Liver (tissue), 8 donors: ENCODE measurements at regions not wholly inside any gene's neighbourhood (a gene's known extent, or its start where the extent isn't known, plus 50 kb on each side); places are given as distances from the start of the nearest gene placed in this dataset.

Experiments used
- DNase-seq: peaks from one replicate; pipeline ENCODE4 v3.0.0-alpha.2; 2017; ENCODE audit warnings: low spot score
- H3K27ac ChIP-seq, 2 donors: one replicate each; pipeline ENCODE4 v1.7.0; 2013; ENCODE audit warnings: inconsistent platforms in 2 of 2, low read length in 2 of 2, control low read depth in 1 of 2, low read depth in 1 of 2, mild to moderate bottlenecking in 1 of 2
- H3K27me3 ChIP-seq, 4 donors: one replicate each; pipeline versions ENCODE4 v1.6.1 to v1.7.0; 2013; ENCODE audit warnings: low read length in 3 of 4, inconsistent platforms in 1 of 4, mild to moderate bottlenecking in 1 of 4, moderate library complexity in 1 of 4; ENCODE audit not compliant: control insufficient read depth in 4 of 4, insufficient read depth in 4 of 4
- H3K36me3 ChIP-seq, 4 donors: one replicate each; pipeline versions ENCODE4 v1.6.1 to v1.7.0; 2013; ENCODE audit warnings: low read length in 3 of 4, mild to moderate bottlenecking in 3 of 4, low read depth in 1 of 4, moderate library complexity in 1 of 4; ENCODE audit not compliant: control insufficient read depth in 4 of 4, insufficient read depth in 3 of 4
- H3K4me1 ChIP-seq, 4 donors: one replicate each; pipeline versions ENCODE4 v1.6.1 to v1.7.0; 2013; ENCODE audit warnings: low read length in 3 of 4, mild to moderate bottlenecking in 3 of 4, moderate library complexity in 1 of 4; ENCODE audit not compliant: control insufficient read depth in 4 of 4, insufficient read depth in 4 of 4
- H3K4me3 ChIP-seq, 3 donors: one replicate each; pipeline versions ENCODE4 v1.6.1 to v1.7.0; 2013; ENCODE audit warnings: low read length in 3 of 3, control low read depth in 1 of 3, low read depth in 1 of 3, mild to moderate bottlenecking in 1 of 3
- H3K9ac ChIP-seq, 2 donors: one replicate each; pipeline ENCODE4 v1.7.0; 2013; ENCODE audit warnings: low read length in 2 of 2, mild to moderate bottlenecking in 2 of 2, moderate library complexity in 2 of 2, control low read depth in 1 of 2, low read depth in 1 of 2
- H3K9me3 ChIP-seq, 4 donors: one replicate each; pipeline versions ENCODE4 v1.6.1 to v1.7.0; 2013; ENCODE audit warnings: low read length in 3 of 4; ENCODE audit not compliant: control insufficient read depth in 4 of 4
- ATF3 ChIP-seq: IDR thresholded peaks from 2 replicates; pipeline ENCODE4 v1.6.1; 2016; ENCODE audit warnings: antibody characterized with exemption
- CTCF ChIP-seq: fragments of 150-350 bp; IDR thresholded peaks from 2 replicates; pipeline ENCODE4 v1.5.1; 2017; ENCODE audit warnings: improper control_type of control experiment, low read depth, low read length; ENCODE audit not compliant: missing input control
- EGR1 ChIP-seq, 2 donors: IDR thresholded peaks; 2 replicates each; pipeline ENCODE4 v1.6.1; 2016 to 2018; ENCODE audit warnings: antibody characterized with exemption in 2 of 2, low read depth in 2 of 2
- FOXA1 ChIP-seq: IDR thresholded peaks from 2 replicates; pipeline ENCODE4 v1.6.1; 2016; ENCODE audit warnings: antibody characterized with exemption
- FOXA2 ChIP-seq: IDR thresholded peaks from 2 replicates; pipeline ENCODE4 v1.6.1; 2016; ENCODE audit warnings: antibody characterized with exemption
- HNF4G ChIP-seq: IDR thresholded peaks from 2 replicates; pipeline ENCODE4 v1.6.1; 2016; ENCODE audit warnings: antibody characterized with exemption
- JUND ChIP-seq, 2 donors: IDR thresholded peaks; 2 replicates each; pipeline ENCODE4 v1.6.1; 2016; ENCODE audit warnings: antibody characterized with exemption in 2 of 2
- MAX ChIP-seq: IDR thresholded peaks from 2 replicates; pipeline ENCODE4 v1.6.1; 2016; ENCODE audit warnings: antibody characterized with exemption
- NR2F2 ChIP-seq: IDR thresholded peaks from 2 replicates; pipeline ENCODE4 v1.6.1; 2016; ENCODE audit warnings: antibody characterized with exemption
- REST ChIP-seq: IDR thresholded peaks from 2 replicates; pipeline ENCODE4 v1.6.1; 2016; ENCODE audit warnings: antibody characterized with exemption, mild to moderate bottlenecking
- SP1 ChIP-seq: IDR thresholded peaks from 2 replicates; pipeline ENCODE4 v1.6.1; 2018; ENCODE audit warnings: antibody characterized with exemption, mild to moderate bottlenecking
- TAF1 ChIP-seq: conservative IDR thresholded peaks from 2 replicates; pipeline ENCODE4 v1.6.1; 2016; ENCODE audit warnings: antibody characterized with exemption, mild to moderate bottlenecking
- YY1 ChIP-seq: IDR thresholded peaks from 2 replicates; pipeline ENCODE4 v1.6.1; 2016; ENCODE audit warnings: antibody characterized with exemption, mild to moderate bottlenecking
- ZBTB33 ChIP-seq: IDR thresholded peaks from 2 replicates; pipeline ENCODE4 v1.6.1; 2016; ENCODE audit warnings: antibody characterized with exemption
- WGBS: extraction: QIAGEN DNeasy Blood & Tissue Kit; methylation state at CpG from one replicate; pipeline ENCODE4 v1.1.7; 2013; 5-methylcytosine and 5-hydroxymethylcytosine counted together
- donor health status: healthy.
- donor health status: healthy.
- donor health status: healthy.
- donor health status: healthy.
- donor health status: healthy.

GRCh38 chr4:167544391-167544790 is 310.1 kb upstream of the SPOCK3 start:
- no peaks in the 10 kb centered on the region for H3K36me3 ChIP-seq
- DNase-seq, result no peak
- TF ChIP-seq YY1 (no peak), TAF1 (no peak), SP1 (no peak), REST (no peak)
- no peaks in the 10 kb centered on the region for H3K27me3 ChIP-seq
- no peak overlapping the region for H3K27ac ChIP-seq
- WGBS, result 64% methylated on average over 1 of the region's 1 CpG
- H3K9me3 ChIP-seq, result no peaks in the 10 kb centered on the region
- H3K4me3 ChIP-seq, result no peak overlapping the region
- no peaks in the 10 kb centered on the region for H3K4me1 ChIP-seq
- H3K9ac ChIP-seq, result no peak overlapping the region

GRCh38 chr4:167550021-167550420 is 315.7 kb upstream of the SPOCK3 start:
- H3K4me1 ChIP-seq, result no peaks in the 10 kb centered on the region
- H3K4me3 ChIP-seq, result no peak overlapping the region
- H3K27ac ChIP-seq, result no peak overlapping the region
- H3K36me3 ChIP-seq, result no peaks in the 10 kb centered on the region
- H3K9ac ChIP-seq, result no peak overlapping the region
- H3K9me3 ChIP-seq, result no peaks in the 10 kb centered on the region
- no peak for DNase-seq
- no peak for TF ChIP-seq ATF3
- TF ChIP-seq JUND (IDR thresholded peaks at IDR 0.05), result no peak
- no peak for TF ChIP-seq TAF1
- TF ChIP-seq MAX, result no peak
- H3K27me3 ChIP-seq, result no peaks in the 10 kb centered on the region
- WGBS, result 20% methylated on average over 5 of the region's 5 CpGs

- WGBS, result 78% methylated on average over 3 of the region's 3 CpGs
- no peaks in the 10 kb centered on the region for H3K4me1 ChIP-seq
- H3K4me3 ChIP-seq, result no peak overlapping the region
- no peak for TF ChIP-seq FOXA1
- TF ChIP-seq REST, result no peak
- no peak for TF ChIP-seq NR2F2
- no peak for TF ChIP-seq ATF3
- TF ChIP-seq FOXA2, result no peak
- no peak for TF ChIP-seq EGR1 (IDR thresholded peaks at IDR 0.05; ENCODE audit: low read depth in 2 of 2)
- TF ChIP-seq SP1, result no peak
- no peak for TF ChIP-seq HNF4G
- no peak for TF ChIP-seq TAF1
- no peak for TF ChIP-seq ZBTB33
- TF ChIP-seq JUND (IDR thresholded peaks at IDR 0.05), result no peak
- no peak for TF ChIP-seq MAX
- no peak for TF ChIP-seq CTCF
- H3K27ac ChIP-seq, result no peak overlapping the region
- H3K36me3 ChIP-seq, result no peaks in the 10 kb centered on the region
- no peak overlapping the region for H3K9ac ChIP-seq
- peaks cover 0 to 4% (median 0%) of the 10 kb centered on the region in 4 donors for H3K9me3 ChIP-seq
- no peak for DNase-seq
- no peaks in the 10 kb centered on the region for H3K27me3 ChIP-seq
These were observed 321.2 kb upstream of the SPOCK3 start for GRCh38 chr4:167555338-167556022.
